HG03196 (cell line): ENCODE measurements at regions not wholly inside any gene's neighbourhood (a gene's known extent, or its start where the extent isn't known, plus 50 kb on each side); places are given as distances from the start of the nearest gene placed in this dataset.

ENCODE experiments used
- ATAC-seq: cut with Tn5 transposase; IDR thresholded peaks from one replicate; pipeline ENCODE4 v1.9.1; 2021; ENCODE audit not compliant: unreplicated experiment

- no peak for ATAC-seq
Measured at GRCh38 chrY:19365321-19365720, 379.2 kb downstream of the KDM5D start.

GRCh38 chrY:19357249-19357648 is 387.3 kb downstream of the KDM5D start:
- no peak for ATAC-seq

GRCh38 chrY:19356735-19357134 is 387.8 kb downstream of the KDM5D start:
- no peak for ATAC-seq

GRCh38 chrY:19354857-19355173 is 389.7 kb downstream of the KDM5D start:
- no peak for ATAC-seq

GRCh38 chrY:19354061-19354856 is 390.3 kb downstream of the KDM5D start:
- ATAC-seq, result no peak

- no peak for ATAC-seq
Measured at GRCh38 chrY:19351616-19352015, 392.9 kb downstream of the KDM5D start.

- no peak for ATAC-seq
Measured at GRCh38 chrY:19321701-19322100, 422.8 kb downstream of the KDM5D start.

GRCh38 chrY:19319135-19319534 is 425.4 kb downstream of the KDM5D start:
- ATAC-seq, result no peak

- no peak for ATAC-seq
Measured at GRCh38 chrY:19317271-19317987, 427.1 kb downstream of the KDM5D start.

- ATAC-seq, result no peak
Measured at GRCh38 chrY:19307627-19308026, 436.9 kb downstream of the KDM5D start.

GRCh38 chrY:19303136-19303535 is 441.4 kb downstream of the KDM5D start:
- ATAC-seq, result no peak

- ATAC-seq, result no peak
Measured at GRCh38 chrY:19290925-19291324, 453.6 kb downstream of the KDM5D start.

- no peak for ATAC-seq
Measured at GRCh38 chrY:19274076-19274475, 470.4 kb downstream of the KDM5D start.

GRCh38 chrY:19268331-19268730 is 476.2 kb downstream of the KDM5D start:
- no peak for ATAC-seq

GRCh38 chrY:19265404-19265803 is 479.1 kb downstream of the KDM5D start:
- no peak for ATAC-seq

- ATAC-seq, result no peak
Measured at GRCh38 chrY:19262310-19262709, 482.2 kb downstream of the KDM5D start.

GRCh38 chrY:19232276-19232994 is 458.9 kb upstream of the HSFY2 start:
- no peak for ATAC-seq

- no peak for ATAC-seq
Measured at GRCh38 chrY:19220784-19221183, 447.2 kb upstream of the HSFY2 start.

- no peak for ATAC-seq
Measured at GRCh38 chrY:19208915-19209314, 435.4 kb upstream of the HSFY2 start.

- no peak for ATAC-seq
Measured at GRCh38 chrY:19207048-19207447, 433.5 kb upstream of the HSFY2 start.

GRCh38 chrY:19180824-19181223 is 407.3 kb upstream of the HSFY2 start:
- ATAC-seq, result no peak

GRCh38 chrY:19168202-19168565 is 394.6 kb upstream of the HSFY2 start:
- ATAC-seq, result no peak
